ENCODE measurements at regions not wholly inside any gene's neighbourhood (a gene's known extent, or its start where the extent isn't known, plus 50 kb on each side); places are given as distances from the start of the nearest gene placed in this dataset.
A peak's percentile ranks its signal among the peaks of the same experiment; 100 is the strongest.

- TF ChIP-seq GABPA (IDR thresholded peaks at IDR 0.05; ENCODE audit: low read depth) (no peak), USF1 (IDR thresholded peaks at IDR 0.05; ENCODE audit: borderline replicate concordance, low read depth) (no peak), RAD21 (IDR thresholded peaks at IDR 0.05; ENCODE audit: low read length) (peak; percentile 21; the same call in 1 of the 2 replicates), EP300 (IDR thresholded peaks at IDR 0.05; ENCODE audit: borderline replicate concordance in 1 of 2, low read depth in 1 of 2, low read length in 1 of 2) (peak; percentile 61 to 90; a peak in 3 of 4 replicates), NFIC (IDR thresholded peaks at IDR 0.05; ENCODE audit: borderline replicate concordance) (peak; percentile 83), FOXJ3 (CRISPR knock-in tag; IDR thresholded peaks at IDR 0.05) (no peak), TCF12 (IDR thresholded peaks at IDR 0.05) (peak; percentile 75), ZBTB33 (IDR thresholded peaks at IDR 0.05; ENCODE audit: borderline replicate concordance, low read depth) (no peak), ELF1 (IDR thresholded peaks at IDR 0.05) (no peak), JUND (IDR thresholded peaks at IDR 0.05) (0 out of 2 replicates have a peak, but pooled peaks have one; percentile 35), MEF2A (IDR thresholded peaks at IDR 0.05; ENCODE audit: borderline replicate concordance, low read depth) (no peak), PBX3 (IDR thresholded peaks at IDR 0.05) (peak; percentile 86), RXRA (IDR thresholded peaks at IDR 0.05; ENCODE audit: borderline replicate concordance, low read depth) (peak; percentile 67; the same call in 1 of the 2 replicates), GATA2 (CRISPR knock-in tag; IDR thresholded peaks at IDR 0.05) (no peak)
Measured at GRCh38 chr14:51507906-51508511, 143.7 kb upstream of the FRMD6 start (continued).

- Histone ChIP-seq H3K36me3 (replicated peaks in 1 of 2; ENCODE audit: control insufficient read depth in 1 of 2, insufficient read depth in 2 of 2, low read length in 1 of 2) (no peaks in the 10 kb centered on the region), H3F3A (replicated peaks; ENCODE audit: insufficient read depth) (peaks cover 10% of the 10 kb centered on the region), H3K79me2 (ENCODE audit: insufficient read depth) (no peaks in the 10 kb centered on the region), H3K27ac (ENCODE audit: low read depth in 2 of 2, low read length in 1 of 2) (peak overlapping the region; percentile 3 to 60; a peak in 3 of 4 replicates), H3K9me3 (no peaks in the 10 kb centered on the region), H3K4me1 (ENCODE audit: control insufficient read depth in 1 of 2, insufficient read depth in 2 of 2, low read depth in 1 of 2, low read length in 1 of 2) (peaks cover 21 to 28% of the 10 kb centered on the region in 2 experiments), H3K4me2 (no peak overlapping the region), H4K20me1 (ENCODE audit: insufficient read depth) (no peaks in the 10 kb centered on the region), H3K9me2 (no peaks in the 10 kb centered on the region), H3K27me3 (ENCODE audit: insufficient read depth) (no peaks in the 10 kb centered on the region), H3K4me3 (ENCODE audit: low read depth in 2 of 2, low read length in 1 of 2) (no peak overlapping the region), H3K9ac (no peak overlapping the region), H2AFZ (ENCODE audit: low read depth) (no peak overlapping the region)
- DNase-seq, result no peak
- no peak for TF ChIP-seq MEF2A (IDR thresholded peaks at IDR 0.05; ENCODE audit: borderline replicate concordance, low read depth)
- no peak for TF ChIP-seq RAD21 (IDR thresholded peaks at IDR 0.05; ENCODE audit: low read length)
- no peak for TF ChIP-seq IRF3 (IDR thresholded peaks at IDR 0.05; ENCODE audit: low read depth, low read length)
- TF ChIP-seq EP300 (IDR thresholded peaks at IDR 0.05; ENCODE audit: borderline replicate concordance in 1 of 2, low read depth in 1 of 2, low read length in 1 of 2), result no peak
- ChIA-PET POLR2A (no interaction called here), CTCF (interaction anchor here (1.0 to 3.3 kb wide), 4 partner anchors 12 to 228 kb away, joined by 3 to 12 read pairs (median 6); no protein-coding TSS in a partner anchor)
Measured at GRCh38 chr14:51511265-51511664, 140.4 kb upstream of the FRMD6 start.

Data from SK-N-SH (cell line).